ENCODE measurements at regions not wholly inside any gene's neighbourhood (a gene's known extent, or its start where the extent isn't known, plus 50 kb on each side); places are given as distances from the start of the nearest gene placed in this dataset.
"Not testable (repeated sequence)": the region's sequence is repeated elsewhere in the genome, so short reads cannot be mapped to it uniquely, and the experiment has no call there.

- no peak for DNase-seq
Measured at GRCh38 chr14:48693793-48694192, 892.4 kb downstream of the RPS29 start.

- no peak for DNase-seq
Measured at GRCh38 chr14:48690349-48690748, 895.8 kb downstream of the RPS29 start.

GRCh38 chr14:48686650-48687049 is 899.5 kb downstream of the RPS29 start:
- no peak for DNase-seq

GRCh38 chr14:48672506-48672905 is 913.7 kb downstream of the RPS29 start:
- no peak for DNase-seq

- no peak for DNase-seq
Measured at GRCh38 chr14:48670939-48671338, 915.2 kb downstream of the RPS29 start.

DNA sequence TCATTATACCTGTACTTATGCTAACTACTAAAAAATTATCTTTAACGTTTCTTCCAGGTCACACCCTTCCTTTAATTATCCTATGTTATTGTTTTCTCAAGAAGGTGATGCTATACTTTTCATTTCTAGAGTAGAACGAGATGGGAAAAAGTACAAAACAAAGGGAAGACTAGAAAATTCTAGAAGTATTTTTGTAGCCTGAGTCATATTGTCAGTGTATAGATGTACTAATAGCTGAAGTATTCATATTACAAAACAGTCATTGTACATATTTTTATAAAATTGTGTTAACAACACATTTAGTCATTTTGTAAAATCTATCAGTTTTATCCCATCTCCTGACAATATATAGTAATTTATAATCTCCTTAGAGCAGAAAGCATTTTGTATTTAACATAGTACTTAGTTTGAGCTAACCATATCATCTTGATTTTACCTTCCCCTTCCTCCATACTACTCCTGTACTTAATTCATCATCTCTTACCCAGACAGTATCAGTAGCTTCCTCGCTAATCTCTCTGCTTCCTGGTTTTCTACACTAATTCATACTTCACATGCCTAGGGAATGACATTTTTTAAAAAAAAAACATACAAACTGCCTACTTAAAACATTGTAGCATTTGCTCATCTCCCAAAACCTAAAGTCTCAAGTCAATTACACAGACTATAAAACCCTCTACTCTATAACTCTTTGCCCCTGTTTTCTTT is 920.9 kb downstream of the RPS29 start:
- DNase-seq, result no peak

- no peak for DNase-seq
Measured at GRCh38 chr14:48643241-48643640, 942.9 kb downstream of the RPS29 start.

- DNase-seq, result no peak
Measured at GRCh38 chr14:48628870-48629269, 953.5 kb upstream of the MDGA2 start.

- no peak for DNase-seq
Measured at GRCh38 chr14:48622980-48623379, 947.6 kb upstream of the MDGA2 start.

DNA sequence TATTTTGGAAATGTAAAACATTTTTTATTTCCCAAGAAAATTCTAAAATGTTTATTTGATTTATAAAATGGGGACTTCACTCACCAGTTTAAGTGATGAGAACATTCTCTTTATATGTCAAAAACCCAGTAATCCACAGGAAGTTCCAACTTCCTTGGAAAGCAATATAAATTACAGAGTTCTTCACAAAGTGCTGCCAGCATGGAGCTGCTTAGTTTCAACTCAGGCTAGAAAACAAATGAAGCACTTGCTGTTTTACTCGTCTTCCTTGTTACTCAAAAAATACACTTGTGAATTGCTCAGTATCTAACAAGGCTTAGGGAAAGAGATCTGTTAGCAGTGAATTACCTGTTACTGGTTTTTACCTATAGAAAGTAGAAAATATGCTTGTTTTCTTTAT is 942.7 kb upstream of the MDGA2 start:
- no peak for DNase-seq

GRCh38 chr14:48616931-48617330 is 941.5 kb upstream of the MDGA2 start:
- DNase-seq, result no peak

GRCh38 chr14:48615618-48616017 is 940.2 kb upstream of the MDGA2 start:
- DNase-seq, result no peak

GRCh38 chr14:48614003-48614402 is 938.6 kb upstream of the MDGA2 start:
- no peak for DNase-seq

- DNase-seq, result not testable (repeated sequence)
Measured at GRCh38 chr14:48606960-48607359, 931.6 kb upstream of the MDGA2 start.

DNA sequence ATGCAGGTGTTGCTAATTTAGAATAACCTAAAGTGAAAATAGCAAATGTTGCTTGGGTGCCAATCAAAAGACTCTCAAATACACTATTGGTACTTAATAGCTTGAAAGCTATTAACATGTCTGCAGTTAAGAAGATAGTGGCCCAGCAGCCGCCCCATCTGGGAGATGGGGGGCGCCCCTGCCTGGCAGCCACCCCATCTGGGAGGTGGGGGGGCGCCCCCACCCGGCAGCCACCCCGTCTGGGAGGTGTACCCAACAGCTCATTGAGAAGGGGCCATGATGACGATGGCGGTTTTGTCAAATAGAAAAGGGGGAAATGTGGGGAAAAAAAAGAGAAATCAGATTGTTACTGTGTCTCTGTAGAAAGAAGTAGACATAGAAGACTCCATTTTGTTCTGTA is 923.1 kb upstream of the MDGA2 start:
- no peak for DNase-seq

GRCh38 chr14:48586099-48586498 is 910.7 kb upstream of the MDGA2 start:
- DNase-seq, result no peak

DNA sequence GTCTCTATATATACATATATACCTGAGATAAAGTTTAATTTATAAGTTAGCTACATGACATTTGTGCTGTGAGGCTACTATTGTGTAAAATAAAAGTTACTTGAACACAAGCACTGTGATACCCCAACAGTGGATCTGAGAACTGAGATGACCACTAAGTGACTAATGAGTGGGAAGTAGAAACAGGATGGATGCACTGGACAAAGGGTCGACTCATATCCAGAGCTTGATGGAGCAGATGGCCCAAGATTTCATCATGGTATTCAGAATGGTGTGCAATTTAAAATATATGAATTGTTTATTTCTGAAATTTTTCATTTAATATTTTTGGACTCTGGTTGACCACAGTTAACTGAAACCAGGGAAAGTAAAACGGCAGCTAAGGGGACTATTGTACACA is 908.6 kb upstream of the MDGA2 start:
- DNase-seq, result no peak

- no peak for DNase-seq
Measured at GRCh38 chr14:48582938-48583337, 907.5 kb upstream of the MDGA2 start.

DNA sequence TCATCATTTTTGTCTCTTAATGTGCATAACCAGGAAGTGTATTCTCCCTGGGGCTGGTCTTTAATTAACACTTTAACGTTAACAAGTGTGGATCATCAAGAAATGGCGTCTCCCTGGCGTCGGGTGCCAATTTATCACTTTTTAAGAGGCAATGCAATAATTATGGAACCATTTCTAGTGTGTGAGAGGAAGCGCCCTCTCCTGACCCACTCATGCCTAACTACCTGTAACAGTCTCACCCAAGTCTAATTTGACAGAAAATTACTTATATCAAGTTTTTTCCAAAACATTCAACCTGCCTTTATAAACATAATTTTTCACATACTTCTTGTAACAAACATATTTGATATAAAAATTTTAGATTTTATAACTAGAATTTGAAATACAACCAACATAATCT is 905.3 kb upstream of the MDGA2 start:
- no peak for DNase-seq

DNA sequence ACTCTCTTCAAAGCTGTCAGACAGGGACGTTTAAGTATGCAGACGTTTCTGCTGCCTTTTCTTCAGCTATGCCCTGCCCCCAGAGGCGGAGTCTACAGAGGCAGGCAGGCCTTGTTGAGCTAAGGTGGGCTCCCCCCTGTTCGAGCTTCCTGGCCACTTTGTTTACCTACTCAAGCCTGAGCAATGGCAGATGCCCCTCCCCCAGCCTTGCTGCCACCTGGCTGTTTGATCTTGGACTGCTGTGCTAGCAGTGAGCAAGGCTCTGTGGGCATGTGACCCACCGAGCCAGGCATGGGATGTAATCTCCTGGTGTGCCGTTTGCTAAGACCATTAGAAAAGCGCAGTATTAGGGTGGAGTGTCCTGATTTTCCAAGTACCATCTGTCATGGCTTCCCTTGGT is 900.4 kb upstream of the MDGA2 start:
- DNase-seq, result no peak

- DNase-seq, result no peak
Measured at GRCh38 chr14:48568688-48569087, 893.3 kb upstream of the MDGA2 start.

DNA sequence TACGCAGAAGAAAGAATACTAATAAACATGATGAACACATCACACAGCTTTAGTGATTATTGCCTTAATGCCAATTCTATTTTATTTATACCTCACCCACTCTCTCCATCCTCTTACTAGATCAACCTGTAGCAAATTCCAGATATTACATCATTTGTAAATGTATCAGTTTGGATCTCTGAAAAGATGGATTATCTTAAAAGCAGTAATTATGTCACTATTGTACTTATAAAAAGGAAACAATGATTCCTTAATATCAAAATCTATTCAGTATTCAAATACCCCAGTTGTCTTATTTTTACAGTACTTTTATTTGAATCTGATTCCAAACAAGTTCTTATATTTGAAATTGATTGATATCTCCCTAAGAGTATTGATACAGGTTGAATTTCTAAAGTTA is 892.8 kb upstream of the MDGA2 start:
- no peak for DNase-seq

- DNase-seq, result no peak
Measured at GRCh38 chr14:48563489-48563888, 888.1 kb upstream of the MDGA2 start.

DNA sequence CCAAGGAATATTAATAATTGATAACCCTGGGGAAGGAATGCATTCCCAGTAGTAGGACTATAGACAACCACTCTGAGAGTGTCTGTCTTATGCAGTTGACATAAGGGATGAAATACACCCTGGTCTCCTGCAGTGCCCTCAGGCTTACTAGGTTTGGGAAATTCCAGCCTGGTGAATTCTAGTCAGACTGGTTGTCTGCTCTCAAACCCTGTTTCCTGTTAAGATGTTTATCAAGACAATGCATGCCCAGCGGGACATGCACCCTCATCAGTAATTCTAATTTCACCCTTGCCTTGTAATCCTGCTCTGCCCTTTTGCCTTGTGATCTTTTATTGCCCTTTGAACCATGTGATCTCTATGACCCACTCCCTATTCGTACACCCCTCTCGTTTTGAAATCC is 886.0 kb upstream of the MDGA2 start:
- not testable (repeated sequence) for DNase-seq

GRCh38 chr14:48560421-48560820 is 885.0 kb upstream of the MDGA2 start:
- DNase-seq, result no peak

DNA sequence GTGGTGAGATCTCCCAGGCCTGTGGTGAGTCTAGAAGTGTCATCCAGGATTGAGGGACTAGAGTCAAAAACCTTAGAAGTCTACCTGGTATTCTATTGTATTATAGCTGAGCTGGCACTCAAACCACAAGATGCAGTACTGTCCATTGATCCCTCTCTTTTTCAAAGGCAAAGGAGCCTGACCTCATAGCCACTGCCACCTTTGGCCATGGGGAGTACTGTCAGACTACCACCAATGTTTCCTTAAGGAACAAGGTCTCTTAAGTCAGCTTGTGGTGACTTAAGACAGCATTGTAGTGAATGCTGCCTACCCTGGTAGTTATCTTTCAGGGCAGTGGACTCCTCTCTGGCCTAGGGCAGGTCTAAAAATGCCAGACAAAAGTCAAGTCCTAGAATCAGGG is 878.0 kb upstream of the MDGA2 start:
- DNase-seq, result no peak

All from CD4-positive, alpha-beta T cell treated with Interleukin-12 subunit alpha and Interleukin-12 subunit beta, for 1 hour (primary cell).